ENCODE measurements at regions not wholly inside any gene's neighbourhood (a gene's known extent, or its start where the extent isn't known, plus 50 kb on each side); places are given as distances from the start of the nearest gene placed in this dataset.

DNA sequence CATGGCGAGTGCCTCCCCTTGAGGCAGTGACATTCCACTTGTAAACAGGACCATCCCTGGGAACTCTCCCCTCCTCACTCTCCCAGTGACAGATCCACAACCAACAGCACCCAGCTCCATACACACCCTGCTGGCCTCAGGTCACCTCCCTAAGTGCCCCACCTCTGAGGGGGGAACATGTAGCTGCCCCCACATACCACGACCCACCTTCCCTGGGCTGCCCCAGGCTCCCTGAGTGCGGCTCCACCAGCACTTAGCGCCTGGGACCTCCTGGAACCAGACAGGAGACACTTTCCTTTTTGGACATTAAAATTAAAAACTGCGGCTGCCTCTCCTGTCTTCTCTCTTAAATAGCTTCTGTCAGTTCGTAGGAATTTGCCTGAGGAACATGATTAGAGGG, 1140.1 kb downstream of the BRD1 start:
- DNase-seq = no peak

DNA sequence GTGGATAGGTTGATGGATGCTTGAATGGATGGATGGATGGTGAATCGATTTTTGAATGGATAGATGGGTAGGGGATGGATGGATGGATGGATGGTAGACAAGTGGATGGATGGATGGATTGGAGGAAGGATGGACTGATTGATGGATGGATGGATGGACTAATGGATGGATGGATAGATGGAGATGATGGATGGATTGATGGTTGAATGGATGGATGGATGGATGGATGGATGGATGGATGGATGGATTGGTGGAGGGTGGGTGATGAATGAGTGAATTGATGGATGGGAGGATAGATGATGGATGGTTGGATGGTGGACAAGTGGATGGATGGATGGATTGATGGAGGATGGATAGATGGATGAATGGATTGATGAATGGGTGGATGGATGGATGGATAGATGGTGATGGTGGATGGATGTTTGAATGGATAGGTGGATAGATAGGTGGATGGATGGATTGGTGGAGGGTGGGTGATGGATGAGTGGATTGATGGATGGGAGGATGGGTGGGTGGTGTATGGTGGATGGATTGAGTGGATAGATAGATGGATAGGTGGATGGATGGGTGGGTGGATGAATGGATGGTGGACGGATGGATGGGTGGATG, 1140.9 kb downstream of the BRD1 start:
- no peak for DNase-seq

DNA sequence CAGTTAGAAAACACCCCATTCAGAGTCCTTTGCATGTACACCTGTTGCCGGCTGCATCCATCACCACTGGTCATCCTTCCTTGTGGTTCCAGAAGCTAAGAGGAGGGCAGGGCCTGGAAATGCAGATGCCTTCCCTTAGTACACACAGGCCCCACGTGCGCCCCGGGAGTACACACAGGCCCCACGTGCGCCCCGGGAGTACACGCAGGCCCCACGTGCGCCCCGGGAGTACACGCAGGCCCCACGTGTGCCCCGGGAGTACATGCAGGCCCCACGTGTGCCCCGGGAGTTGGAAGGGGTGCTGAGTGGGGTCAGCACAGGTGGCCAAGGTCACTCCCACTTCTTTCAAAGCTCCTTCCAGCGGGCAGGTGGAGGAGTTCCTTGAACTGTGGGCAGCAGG, 1141.9 kb downstream of the BRD1 start:
- DNase-seq = no peak

DNA sequence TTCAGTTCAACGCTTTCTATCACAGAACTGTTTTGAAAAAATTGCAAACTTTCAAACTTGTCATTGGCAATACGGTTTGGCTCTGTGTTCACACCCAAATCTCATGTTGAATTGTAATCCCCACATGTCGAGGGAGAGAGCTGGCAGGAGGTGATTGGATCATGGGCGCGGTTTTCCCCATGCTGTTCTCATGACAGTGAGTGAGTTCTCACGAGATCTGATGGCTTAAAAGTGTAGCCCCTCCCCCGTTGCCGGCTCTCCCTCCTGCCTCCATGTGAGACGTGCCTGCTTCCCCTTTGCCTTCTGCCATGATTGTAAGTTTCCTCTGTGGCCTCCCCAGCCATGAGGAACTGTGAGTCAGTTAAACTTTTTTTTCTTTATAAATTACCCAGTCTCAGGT, 1144.0 kb downstream of the BRD1 start:
- no peak for DNase-seq

DNA sequence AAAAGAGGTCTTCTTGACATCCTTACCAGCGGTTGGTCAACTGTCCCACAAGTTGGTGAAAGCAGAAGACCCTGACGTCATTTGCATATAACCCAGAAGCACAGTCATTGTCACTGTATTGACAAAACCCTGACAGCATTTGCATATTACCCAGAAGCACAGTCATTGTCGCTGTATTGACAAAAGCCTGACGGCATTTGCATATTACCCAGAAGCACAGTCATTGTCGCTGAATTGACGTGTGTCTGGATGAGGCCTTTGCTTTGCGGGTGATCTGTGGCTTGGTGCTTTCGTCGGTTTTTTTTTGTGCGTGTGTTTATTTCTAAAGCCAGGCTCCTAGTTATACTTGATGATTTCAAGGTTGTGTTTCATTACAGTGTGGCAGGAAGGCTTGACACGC, 1145.2 kb downstream of the BRD1 start:
- DNase-seq = no peak

DNA sequence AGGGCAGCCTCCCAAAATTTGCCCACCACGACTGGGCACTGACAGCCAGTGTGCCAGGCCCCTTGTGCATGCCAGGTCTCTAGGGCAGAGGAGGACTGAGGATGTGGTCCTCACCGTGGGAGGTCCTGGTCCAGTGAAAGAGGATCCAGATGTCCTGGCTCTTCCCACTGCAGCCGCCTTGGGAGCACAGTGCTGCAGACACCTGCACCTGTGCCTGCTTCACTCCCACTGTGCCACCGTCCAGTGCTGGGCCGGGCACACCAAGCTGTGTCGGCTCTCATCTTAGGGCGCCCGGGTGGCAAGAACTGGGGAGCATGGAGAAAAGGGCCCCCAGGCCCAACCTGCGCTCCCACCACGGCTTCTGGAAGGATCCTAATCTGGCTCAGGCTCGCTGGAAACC, 1147.1 kb downstream of the BRD1 start:
- DNase-seq = no peak

DNA sequence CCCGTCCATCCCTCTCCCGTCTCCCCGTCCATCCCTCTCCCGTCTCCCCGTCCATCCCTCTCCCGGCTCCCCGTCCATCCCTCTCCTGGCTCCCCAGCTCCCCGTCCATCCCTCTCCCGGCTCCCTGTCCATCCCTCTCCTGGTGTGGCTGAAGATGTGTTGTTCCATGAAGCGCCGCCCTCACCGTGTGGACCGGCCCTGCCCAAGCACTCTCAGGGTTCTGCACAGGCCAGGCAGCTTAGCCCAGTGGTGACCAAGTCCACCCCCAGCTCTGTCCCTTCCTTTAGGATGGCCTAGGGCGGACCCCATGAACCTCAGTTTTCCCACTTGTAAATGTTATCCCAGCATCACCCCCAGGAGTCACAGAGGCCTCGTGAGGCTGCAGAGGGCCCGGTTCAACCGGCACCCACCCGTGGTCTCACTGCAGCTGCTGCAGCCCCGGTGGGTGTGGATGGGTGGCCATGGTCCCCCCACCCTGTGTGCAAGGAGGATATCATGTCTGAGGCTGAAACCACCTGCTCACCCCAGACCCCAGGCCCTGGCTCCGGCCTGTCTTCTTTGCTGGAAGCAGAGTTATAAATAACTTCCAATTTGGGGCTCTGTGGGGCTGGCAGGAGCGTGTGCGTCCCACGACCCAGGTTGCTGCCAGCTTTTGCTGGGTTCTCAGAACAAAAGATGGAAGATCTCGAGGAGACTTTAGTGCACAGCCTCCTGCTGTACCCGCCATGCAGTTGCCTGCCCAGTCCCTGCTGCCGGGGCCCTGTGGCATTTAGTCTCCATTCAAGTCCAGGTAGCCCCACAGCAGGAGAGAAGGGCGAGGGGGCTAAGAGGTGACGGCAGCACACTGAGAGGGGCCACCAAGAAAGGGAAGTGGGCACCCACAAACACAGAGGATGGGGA, 1147.8 kb downstream of the BRD1 start:
- DNase-seq = no peak

DNA sequence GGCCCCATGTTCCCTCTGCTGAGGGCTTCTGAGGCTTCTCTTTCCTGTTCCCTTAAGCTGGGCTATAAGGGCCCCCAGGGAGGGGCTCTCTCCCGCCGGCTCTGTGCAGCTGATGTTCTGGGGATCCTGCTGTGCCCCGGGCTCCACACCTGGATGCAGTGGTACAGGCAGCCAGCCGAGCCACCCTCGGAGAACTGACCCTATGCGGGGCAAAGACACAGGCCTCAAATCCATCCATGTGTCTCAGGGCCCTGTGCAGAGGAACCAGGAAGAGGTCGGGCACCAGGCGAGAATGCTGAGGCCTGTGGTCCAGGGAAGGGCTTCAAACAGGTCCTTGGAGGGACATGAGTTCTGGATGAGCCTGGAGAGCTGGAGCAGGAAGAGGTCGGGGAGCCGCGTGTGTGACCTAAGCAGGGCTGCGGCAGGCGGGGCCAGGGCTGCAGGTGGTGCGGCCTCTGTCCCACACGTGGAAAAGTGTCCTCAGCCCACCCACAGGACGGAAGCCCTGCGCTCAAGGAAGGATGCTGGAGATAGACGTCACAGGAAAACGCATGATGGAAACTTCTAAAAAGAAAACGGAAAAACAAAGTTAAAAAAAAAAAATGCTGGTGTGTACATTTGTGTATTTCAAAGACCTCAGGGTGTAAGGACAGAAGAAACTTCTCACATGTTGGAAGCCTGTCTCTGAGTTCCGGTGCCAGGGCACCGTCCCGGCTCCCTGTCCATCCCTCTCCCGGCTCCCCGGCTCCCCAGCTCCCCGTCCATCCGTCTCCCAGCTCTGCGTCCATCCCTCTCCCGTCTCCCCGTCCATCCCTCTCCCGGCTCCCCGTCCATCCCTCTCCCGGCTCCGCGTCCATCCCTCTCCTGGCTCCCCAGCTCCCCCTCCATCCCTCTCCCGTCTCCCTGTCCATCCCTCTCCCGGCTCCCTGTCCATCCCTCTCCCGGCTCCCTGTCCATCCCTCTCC, 1149.2 kb downstream of the BRD1 start:
- no peak for DNase-seq

DNA sequence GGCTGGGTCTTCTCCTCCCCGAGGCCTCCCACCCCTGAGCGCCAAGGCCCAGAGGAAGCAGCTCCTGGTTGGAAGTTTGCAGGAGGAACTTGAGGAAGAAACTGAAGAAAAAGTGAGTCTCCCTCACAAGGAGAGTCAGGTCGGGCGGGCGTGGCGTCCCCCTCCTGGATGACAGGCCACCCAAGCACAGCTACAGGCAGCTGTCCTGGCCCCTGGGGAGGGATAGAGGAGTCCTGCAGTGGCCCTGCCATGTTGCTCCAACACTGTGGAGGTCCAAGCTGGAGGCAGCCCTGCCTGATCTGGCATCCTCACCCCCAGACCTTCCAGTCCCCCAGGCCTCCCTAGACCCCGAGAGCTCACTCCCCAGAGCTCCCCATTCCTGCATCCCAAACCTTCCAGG, 1150.1 kb downstream of the BRD1 start:
- DNase-seq = no peak

DNA sequence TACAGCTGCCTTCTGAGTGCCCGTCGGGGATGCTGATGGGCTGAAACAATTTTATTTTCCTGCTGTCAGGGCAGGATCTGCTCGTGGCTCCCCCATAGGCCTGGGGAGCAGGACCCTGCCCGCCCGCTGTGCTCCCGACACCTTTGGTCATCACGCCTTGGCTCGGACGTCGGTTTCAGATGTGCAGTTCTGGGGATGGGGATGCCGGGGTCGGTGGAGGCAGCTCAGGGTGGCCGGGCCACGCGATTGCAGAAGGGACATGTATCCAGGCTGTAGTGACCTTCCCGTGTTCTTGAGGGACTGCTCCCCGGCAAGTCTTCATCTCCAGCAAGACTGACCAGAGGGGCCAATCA, 1150.5 kb downstream of the BRD1 start:
- no peak for DNase-seq

DNA sequence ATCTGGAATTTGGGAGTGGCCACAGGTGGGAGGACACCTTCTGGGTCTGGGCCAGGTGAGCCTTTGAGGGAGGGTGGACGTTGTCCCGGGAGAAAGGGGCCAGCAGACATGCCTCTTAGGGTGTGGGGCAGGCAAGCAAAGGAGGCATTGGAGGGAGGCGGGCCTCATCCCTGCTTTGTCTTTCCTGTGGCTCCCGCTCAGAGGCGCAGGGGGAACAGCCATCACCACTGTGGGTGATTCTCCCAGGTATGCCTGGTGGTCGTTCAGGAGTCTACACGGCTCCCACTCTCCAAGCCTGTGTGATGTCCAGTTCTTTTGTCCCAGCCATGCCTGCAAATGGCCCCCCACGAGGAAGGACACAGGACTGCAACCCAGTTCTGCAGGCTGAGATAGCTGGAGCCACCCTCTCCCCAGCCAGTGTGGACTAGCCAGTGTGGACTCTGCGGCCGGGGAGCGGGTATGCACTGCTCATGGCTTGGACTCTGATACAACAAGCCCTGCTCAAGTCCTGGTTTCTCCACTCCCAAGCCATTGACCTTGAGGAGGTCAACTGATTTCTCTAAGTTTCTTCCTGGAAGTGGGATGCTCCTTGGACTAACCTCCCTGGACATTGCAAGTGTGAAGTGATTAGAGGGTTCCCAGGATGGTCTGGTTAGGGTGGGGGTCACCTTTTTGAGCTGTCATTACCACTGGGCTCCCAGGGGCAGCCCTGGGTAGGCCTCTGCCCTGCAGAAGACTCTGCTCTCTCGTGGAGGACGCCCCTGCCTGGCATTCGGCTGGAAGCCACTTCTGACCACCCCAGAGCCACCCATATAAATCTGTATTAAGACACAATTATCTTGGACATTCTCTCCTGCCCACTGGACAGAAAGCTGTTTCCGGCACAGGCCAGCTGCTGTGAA, 1151.2 kb downstream of the BRD1 start:
- DNase-seq = no peak

DNA sequence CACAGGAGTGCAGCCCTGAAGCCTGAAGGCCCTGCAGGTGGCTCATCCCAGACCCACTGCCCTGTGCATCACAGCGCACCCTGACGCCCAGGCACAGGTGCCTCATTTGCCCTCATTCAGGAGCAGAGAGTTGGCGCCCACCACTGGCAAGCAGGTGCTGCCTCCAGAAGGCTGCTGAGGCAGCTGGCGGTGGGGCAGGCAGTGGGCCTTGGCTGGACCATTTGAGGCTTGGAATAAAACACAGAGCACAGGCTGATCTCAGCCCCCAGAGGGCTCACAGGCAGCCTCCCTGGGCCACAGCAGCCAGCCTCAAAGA, 1151.9 kb downstream of the BRD1 start:
- DNase-seq = no peak

DNA sequence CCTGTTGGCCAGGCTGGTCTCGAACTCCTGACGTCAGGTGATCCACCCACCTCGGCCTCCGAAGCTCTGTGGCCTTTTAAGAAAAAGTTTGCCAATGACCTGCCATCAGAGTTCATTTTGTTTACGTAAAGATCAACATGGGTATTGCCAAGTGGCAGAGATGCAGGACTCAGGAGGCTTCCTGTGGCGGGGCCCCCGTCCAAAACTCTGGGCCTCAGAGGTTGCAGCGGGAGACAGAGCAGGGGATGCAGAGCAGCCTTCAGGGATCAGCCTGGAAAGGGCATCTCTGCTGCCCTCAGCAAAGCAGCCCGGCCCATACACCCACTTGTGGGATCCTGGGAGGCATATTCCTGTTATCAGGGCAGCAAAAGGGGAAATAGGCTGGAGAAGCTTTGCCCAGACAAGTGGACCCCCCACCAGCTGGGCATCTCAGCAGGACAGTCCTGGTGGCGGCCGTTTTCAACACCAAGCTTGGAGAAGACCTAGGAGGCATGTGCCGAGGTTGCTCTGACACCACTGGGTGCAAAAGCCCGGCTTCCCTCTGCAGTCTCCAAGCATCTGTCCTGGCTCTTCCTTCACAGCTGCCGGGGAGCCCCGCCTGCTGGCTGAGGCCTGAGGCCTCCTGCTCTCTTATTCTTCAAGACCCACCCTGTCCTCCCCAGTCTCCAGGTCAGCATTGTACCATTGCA, 1152.4 kb downstream of the BRD1 start:
- no peak for DNase-seq

DNA sequence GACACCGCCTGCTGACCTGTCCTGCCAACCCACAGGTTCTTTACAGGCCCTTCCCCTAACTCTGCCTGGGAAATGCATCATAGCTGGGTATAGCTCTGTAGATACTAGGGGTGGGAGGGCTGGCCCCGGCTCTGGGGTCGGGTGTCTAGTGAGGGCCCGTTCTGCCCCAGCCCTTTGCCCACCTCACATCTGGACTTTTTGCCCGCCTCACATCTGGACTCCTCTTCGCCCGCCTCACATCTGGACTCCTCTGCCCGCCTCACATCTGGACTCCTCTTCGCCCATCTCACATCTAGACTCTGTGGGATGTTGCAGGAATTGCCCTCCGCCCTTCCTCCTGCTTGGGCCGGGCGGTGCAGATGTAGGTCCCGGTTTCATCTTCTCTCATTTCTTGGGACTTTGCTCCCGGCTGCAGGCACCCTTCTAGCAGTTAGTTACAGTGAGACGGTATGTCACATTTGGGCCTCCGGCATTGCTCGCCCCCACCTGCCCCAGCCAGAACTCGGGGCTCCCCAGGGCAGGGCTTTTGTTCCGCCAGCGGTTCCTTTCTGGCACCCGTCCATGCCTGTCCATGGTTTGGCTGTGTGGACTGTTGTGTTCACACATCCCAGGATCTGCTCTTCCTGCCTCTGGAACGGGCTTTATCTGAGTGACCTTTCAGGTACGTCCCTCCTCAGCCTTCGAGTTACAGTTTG, 1153.7 kb downstream of the BRD1 start:
- DNase-seq = no peak

DNA sequence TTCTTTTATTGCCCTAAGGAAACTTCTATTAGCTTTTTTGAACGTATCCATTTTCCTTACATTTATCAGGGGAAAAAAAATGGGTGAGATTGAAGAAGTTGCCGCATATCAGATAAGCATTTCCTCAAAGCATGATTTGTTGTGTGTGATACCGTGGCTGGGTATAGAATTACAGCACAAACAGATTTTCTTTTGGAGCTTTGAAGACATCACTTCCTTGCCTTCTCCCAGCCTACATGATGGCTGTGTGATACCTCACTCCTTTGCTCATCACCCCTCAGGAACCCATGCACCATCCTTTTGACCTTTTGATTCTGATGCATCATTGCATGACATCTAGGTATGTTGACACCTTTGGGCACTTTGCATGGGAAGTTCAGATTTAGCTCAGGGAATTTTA, 1155.3 kb downstream of the BRD1 start:
- DNase-seq = no peak

DNA sequence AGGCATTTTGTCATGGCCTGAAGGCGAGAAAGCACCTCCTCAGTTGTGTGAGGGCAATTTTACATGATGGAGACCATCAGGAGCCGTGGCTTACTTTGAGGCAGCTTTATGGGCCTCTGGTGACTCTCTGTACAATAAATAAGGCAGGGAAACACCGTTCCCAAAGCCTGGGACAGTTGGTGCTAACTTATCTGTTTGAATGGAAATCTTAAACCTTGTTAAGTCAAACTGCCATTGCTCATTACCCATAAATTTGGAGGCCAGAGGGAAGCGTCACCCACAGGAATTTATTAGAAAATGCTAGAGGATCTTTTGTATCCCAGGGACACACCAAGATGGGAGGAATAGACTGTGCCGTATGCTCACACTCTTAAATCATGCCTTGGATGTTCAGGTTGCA, 1156.9 kb downstream of the BRD1 start:
- DNase-seq = no peak

DNA sequence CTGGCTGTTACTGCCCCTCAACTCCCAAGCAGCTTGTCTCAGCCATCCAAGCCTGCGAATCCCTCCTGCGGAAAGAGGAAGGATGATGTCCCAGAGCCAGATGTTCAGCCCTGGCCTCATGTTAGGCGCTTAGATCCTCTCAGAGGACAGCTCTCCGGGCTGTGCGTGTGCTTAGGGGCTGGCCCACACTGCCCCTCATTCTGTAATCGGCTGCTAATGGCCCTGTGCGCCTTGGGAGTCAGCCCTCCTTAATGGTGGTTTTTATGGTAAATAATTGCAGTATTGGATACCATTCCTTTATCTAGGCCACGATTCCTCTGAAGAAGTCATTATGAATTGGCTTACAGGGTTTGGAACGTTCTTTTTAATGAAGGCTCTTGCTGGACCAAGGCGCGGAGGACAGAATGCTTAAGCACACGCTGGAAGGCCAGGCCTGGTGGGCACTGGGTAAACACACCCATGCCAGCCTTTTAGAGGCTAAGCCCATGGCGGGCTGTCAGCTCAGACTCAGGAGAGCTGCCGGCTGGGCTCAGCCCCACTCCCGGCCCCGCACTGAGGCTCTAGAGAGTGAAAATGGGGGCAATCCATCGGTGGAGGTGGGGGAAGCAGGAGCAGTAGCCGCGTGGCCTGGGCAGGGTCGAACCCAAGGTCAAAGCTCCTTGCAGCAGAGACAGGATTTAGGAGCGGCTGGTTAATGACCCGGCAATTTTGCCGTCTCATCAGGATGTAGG, 1157.5 kb downstream of the BRD1 start:
- no peak for DNase-seq

DNA sequence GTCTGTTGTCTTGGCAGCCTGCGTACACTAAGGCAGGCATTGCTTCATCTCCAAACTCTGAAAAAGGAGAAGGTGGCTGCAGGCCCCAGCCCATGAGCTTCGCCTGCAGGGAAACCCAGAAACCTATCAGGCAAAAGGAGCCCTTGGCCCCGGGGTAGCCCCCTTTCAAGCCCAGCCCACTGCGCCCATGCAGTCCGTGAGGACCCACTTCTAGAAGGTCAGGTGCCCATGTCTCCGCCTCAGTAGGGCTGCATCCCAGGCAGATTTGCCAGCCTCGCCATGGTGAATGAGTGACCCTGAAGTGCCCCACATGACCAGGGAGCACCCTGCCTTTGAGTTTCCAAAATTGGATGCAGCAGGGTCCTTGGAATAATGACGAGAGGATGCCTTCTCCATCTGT, 1158.4 kb downstream of the BRD1 start:
- no peak for DNase-seq

DNA sequence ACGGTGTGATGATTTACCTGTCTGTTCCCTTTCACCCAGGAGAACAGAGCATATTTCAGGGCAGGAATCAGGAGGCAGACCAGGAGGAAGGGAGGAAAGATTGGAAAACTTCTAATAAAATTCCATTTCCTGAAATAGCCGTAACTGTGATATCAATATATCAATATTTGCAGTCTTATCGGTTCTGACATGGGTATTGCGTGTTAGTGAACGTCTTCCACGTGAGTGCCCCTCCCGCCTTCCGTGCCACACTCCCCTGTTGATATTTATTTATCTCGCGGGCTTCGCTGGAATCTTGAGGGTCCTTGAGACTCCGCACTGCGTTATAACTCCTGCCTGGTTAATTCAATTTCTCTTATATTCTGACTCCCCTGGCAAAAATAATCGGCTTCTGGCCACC, 1160.4 kb downstream of the BRD1 start:
- no peak for DNase-seq

DNA sequence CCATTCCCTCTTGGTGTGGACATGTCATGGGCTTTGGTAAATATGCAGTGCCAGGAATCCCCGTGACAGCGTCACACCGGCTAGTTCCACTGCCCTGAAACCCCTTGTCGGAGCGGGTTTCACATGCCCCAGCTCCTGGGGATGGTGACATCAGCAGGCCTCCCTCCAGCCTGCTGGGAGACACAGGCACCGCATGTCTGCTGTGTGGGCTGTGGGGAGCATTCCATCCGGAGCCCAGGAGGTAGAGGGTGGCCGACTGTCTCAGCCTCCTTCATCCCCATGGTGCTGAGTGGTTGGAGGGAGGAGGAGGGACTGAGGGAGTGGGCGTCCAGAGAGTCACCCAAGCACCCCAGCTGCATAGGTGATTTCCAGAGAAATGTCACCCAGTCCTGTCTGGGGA, 1161.1 kb downstream of the BRD1 start:
- DNase-seq = no peak

Measured in stimulated activated CD4-positive, alpha-beta T cell treated with anti-CD3 and anti-CD28 coated beads, Interleukin-12 subunit alpha, Interleukin-12 subunit beta, amount 100 ng/mL, for 4 hours (primary cell).